Ishikawa (cell line): ENCODE measurements at regions not wholly inside any gene's neighbourhood (a gene's known extent, or its start where the extent isn't known, plus 50 kb on each side); places are given as distances from the start of the nearest gene placed in this dataset.

Experiments
- CEBPB ChIP-seq: IDR thresholded peaks from 2 replicates; pipeline ENCODE4 v1.6.1; 2012
- CREB1 ChIP-seq: IDR thresholded peaks from 2 replicates; pipeline ENCODE4 v1.6.1; 2012; ENCODE audit warnings: low read depth
- EGR1 ChIP-seq: IDR thresholded peaks from 2 replicates; pipeline ENCODE4 v1.6.1; 2012
- EP300 ChIP-seq: IDR thresholded peaks from 2 replicates; pipeline ENCODE4 v1.6.1; 2012; ENCODE audit warnings: borderline replicate concordance
- FOXM1 ChIP-seq: IDR thresholded peaks from 2 replicates; pipeline ENCODE4 v1.6.1; 2012; ENCODE audit warnings: low read depth, borderline replicate concordance
- NFIC ChIP-seq: IDR thresholded peaks from 2 replicates; pipeline ENCODE4 v1.6.1; 2012
- RAD21 ChIP-seq: IDR thresholded peaks from 2 replicates; pipeline ENCODE4 v1.6.1; 2012; ENCODE audit warnings: low read depth
- TAF1 ChIP-seq: IDR thresholded peaks from 2 replicates; pipeline ENCODE4 v1.6.1; 2012; ENCODE audit warnings: low read depth, mild to moderate bottlenecking
- TCF12 ChIP-seq: IDR thresholded peaks from 2 replicates; pipeline ENCODE4 v1.6.1; 2012; ENCODE audit warnings: low read depth
- TEAD4 ChIP-seq: IDR thresholded peaks from 2 replicates; pipeline ENCODE4 v1.6.1; 2012
- YY1 ChIP-seq: IDR thresholded peaks from 2 replicates; pipeline ENCODE4 v1.6.1; 2012; ENCODE audit warnings: low read depth
- ZBTB7A ChIP-seq: IDR thresholded peaks from 2 replicates; pipeline ENCODE4 v1.6.1; 2012; ENCODE audit warnings: low read depth
- TF ChIP-seq, protein P1 (sequence below): IDR thresholded peaks from 2 replicates; pipeline ENCODE4 v1.6.1; 2012
- TF ChIP-seq, protein P2 (sequence below): IDR thresholded peaks from 2 replicates; pipeline ENCODE4 v1.6.1; 2012; ENCODE audit warnings: low read depth, mild to moderate bottlenecking
- TF ChIP-seq, protein P3 (sequence below): IDR thresholded peaks from 2 replicates; pipeline ENCODE4 v1.6.1; 2012

DNA sequence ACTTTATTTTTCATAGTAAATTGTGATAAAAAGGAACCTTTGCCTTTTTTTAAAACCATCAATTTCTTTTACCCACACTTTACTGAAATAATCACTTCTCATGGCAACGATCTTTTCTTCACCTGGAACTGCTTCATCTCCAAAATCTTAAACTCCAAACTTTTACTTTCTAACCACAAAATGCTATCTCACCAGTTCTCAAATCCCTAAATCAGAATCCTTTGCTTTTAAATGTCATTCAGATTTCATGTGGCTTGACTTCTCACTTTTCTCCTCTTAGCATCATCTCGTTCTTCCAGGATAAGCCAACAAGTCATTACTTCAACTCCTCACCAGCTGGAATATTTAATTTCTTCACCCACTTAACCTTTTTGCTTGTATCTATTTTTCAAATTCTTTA is 284.3 kb upstream of the RASGEF1B start:
- TF ChIP-seq EGR1 (no peak), NFIC (no peak), EP300 (no peak)
- TF ChIP-seq, protein P1, sequence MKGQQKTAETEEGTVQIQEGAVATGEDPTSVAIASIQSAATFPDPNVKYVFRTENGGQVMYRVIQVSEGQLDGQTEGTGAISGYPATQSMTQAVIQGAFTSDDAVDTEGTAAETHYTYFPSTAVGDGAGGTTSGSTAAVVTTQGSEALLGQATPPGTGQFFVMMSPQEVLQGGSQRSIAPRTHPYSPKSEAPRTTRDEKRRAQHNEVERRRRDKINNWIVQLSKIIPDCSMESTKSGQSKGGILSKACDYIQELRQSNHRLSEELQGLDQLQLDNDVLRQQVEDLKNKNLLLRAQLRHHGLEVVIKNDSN: no peak
- TF ChIP-seq, protein P2, sequence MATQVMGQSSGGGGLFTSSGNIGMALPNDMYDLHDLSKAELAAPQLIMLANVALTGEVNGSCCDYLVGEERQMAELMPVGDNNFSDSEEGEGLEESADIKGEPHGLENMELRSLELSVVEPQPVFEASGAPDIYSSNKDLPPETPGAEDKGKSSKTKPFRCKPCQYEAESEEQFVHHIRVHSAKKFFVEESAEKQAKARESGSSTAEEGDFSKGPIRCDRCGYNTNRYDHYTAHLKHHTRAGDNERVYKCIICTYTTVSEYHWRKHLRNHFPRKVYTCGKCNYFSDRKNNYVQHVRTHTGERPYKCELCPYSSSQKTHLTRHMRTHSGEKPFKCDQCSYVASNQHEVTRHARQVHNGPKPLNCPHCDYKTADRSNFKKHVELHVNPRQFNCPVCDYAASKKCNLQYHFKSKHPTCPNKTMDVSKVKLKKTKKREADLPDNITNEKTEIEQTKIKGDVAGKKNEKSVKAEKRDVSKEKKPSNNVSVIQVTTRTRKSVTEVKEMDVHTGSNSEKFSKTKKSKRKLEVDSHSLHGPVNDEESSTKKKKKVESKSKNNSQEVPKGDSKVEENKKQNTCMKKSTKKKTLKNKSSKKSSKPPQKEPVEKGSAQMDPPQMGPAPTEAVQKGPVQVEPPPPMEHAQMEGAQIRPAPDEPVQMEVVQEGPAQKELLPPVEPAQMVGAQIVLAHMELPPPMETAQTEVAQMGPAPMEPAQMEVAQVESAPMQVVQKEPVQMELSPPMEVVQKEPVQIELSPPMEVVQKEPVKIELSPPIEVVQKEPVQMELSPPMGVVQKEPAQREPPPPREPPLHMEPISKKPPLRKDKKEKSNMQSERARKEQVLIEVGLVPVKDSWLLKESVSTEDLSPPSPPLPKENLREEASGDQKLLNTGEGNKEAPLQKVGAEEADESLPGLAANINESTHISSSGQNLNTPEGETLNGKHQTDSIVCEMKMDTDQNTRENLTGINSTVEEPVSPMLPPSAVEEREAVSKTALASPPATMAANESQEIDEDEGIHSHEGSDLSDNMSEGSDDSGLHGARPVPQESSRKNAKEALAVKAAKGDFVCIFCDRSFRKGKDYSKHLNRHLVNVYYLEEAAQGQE: no peak

DNA sequence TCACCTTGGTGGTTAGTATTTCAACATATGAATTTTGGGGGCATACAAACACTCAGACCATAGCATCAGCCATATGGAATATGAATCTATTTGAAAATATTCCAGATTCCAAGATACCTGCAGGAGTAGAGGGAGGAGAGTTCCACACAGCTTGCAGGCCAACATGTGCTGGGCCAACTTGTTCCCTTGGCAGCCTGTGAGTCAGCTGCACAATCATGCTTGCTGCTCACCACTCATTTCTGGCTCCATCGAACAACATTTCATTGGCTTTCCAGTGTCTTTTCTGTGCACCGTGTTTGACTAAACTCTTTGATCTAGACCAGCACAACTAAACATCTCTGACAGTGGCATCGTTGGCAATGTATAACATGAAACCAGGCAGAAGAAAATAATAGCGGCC is 282.5 kb upstream of the RASGEF1B start:
- TF ChIP-seq EP300 (no peak), ZBTB7A (no peak), TEAD4 (no peak), NFIC (no peak), CREB1 (no peak), YY1 (no peak), FOXM1 (no peak), TAF1 (no peak)
- TF ChIP-seq, protein P3, sequence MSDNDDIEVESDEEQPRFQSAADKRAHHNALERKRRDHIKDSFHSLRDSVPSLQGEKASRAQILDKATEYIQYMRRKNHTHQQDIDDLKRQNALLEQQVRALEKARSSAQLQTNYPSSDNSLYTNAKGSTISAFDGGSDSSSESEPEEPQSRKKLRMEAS: no peak

DNA sequence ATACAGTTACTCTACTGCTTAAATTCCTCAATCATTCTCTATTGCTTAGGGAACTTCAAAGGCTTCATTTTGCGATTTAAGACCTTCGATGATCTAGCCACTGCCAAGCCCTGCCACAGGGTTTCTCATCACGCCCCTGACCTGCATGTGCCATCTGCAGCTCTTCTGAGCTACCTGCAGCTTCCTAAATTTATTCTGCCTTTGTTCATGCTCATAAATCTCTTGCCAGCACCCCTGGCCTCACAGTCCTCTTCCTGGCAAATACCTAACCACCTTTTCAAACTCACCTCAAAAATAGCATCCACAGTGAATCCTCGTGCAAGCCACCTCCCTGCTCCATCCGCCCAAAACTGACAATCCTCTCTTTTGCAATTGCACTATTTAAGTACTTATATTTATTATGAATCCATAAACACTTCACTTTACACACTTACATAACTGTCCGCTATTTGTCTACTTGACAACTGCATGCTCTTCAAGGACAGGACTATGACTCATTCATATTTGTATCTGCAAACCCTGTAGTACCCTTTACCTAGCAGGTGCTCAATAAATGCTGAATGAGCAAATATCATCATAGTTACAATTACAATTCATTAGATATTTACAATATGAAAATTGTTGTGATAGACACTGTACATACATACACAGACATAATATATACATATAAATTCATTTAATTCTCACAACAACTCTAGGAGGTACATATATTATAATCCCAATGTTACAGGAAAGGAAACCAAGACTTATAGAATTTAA is 280.0 kb upstream of the RASGEF1B start:
- TF ChIP-seq, protein P2: no peak
- TF ChIP-seq, protein P1: no peak
- TF ChIP-seq TEAD4: no peak
- no peak for TF ChIP-seq RAD21
- TF ChIP-seq NFIC: no peak
- TF ChIP-seq CREB1: no peak
- no peak for TF ChIP-seq YY1
- TF ChIP-seq TCF12: no peak
- no peak for TF ChIP-seq FOXM1
- TF ChIP-seq TAF1: no peak
- TF ChIP-seq EP300: no peak
- no peak for TF ChIP-seq ZBTB7A
- TF ChIP-seq, protein P3: no peak
- no peak for TF ChIP-seq CEBPB
- no peak for TF ChIP-seq EGR1

DNA sequence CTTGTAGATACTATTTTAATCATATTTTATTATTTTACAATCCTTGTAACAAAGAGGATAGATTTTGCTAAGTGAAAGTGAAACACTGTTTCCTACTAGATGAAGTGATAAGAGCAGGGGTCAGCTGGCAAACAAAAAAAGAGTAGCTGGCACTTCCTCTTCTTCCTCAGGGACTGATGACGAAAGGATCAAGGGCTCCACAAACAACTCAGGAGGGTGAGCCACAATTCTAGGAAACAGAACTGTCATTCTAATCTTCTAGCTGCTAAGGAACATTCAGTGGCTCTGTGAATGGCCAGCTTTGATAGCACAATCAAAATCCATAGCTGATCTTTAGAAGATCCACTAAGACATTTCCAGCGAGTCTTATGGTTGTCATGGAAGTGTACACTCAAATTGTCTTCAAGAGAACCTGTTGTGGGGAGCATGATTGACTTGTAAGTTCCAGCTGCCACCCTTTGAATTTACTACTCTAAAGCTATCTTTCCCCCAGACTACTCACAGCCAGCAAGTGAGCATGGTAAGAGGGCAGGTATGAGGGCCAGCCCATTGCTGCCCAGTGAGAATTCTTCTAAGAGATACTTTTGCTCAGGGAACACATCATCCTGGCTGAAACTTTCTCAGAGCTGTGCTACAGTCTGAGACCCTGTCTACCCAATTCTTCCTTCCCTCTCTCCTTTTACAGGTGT is 275.7 kb upstream of the RASGEF1B start:
- TF ChIP-seq RAD21 (no peak), TAF1 (no peak), YY1 (no peak), EGR1 (no peak), TEAD4 (no peak)

DNA sequence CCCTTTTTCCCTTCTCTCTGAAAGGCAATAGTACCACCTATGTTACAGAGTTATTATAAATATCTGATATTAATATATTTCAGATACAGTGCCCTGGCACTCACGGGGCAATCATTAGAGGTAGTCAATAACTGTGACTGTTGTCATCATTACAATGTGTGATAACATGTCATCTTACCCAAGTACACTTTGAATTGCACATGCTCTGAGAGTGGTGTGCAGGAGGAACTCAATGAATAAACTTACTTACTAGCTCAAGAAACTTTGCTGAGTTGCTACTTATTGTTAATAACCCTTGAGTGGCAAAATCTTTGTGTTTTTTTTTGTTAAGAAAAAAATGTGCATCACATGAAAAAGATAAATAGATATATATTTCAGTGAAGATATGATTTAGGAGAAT is 275.1 kb upstream of the RASGEF1B start:
- TF ChIP-seq, protein P1: no peak
- TF ChIP-seq YY1: no peak
- no peak for TF ChIP-seq TAF1
- TF ChIP-seq NFIC: no peak
- TF ChIP-seq EGR1: no peak
- no peak for TF ChIP-seq RAD21
- TF ChIP-seq CREB1: no peak
- no peak for TF ChIP-seq CEBPB
- TF ChIP-seq TEAD4: no peak
- TF ChIP-seq, protein P3: no peak
- TF ChIP-seq TCF12: no peak
- no peak for TF ChIP-seq ZBTB7A
- TF ChIP-seq EP300: no peak
- TF ChIP-seq, protein P2: no peak
- TF ChIP-seq FOXM1: no peak
